ENCODE measurements at regions not wholly inside any gene's neighbourhood (a gene's known extent, or its start where the extent isn't known, plus 50 kb on each side); places are given as distances from the start of the nearest gene placed in this dataset.

DNA sequence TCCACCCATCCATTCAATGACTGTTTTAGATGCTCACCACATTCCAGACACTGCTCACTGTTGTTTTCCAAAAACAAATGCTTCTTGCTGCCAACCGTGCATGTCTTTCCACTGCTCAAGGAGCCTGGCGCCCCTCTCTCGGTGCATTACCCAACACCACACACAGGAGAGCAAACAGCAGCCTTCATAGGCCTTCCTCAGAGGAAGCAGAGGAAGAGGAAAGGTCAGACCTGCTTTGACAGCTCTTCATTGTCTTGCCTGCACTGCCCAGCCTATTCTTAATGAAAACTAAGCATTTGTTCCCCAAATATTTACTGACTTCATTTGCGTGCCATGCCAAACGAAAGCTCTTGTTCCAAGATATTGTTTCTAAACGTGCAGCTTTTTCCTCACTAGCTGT, 1129.2 kb downstream of the TBC1D22A start:
- peaks cover 12% of the 10 kb centered on the region; the same call in 1 of the 2 replicates for H3K36me3 ChIP-seq (ENCODE audit: insufficient read depth)
- H3K36me3 Mint-ChIP-seq (ENCODE audit: low read depth), result peaks cover 5% of the 10 kb centered on the region; the same call in 2 of the 3 replicates
- H3K9me3 Mint-ChIP-seq, result peaks cover 61% of the 10 kb centered on the region
- TF ChIP-seq JUNB (IDR thresholded peaks at IDR 0.05; ENCODE audit: unreplicated experiment) (no peak), POLR2AphosphoS5 (IDR thresholded peaks at IDR 0.05; ENCODE audit: low read depth) (no peak), ZNF114 (CRISPR knock-in tag; IDR thresholded peaks at IDR 0.05) (no peak), EZH2 (IDR thresholded peaks at IDR 0.05; ENCODE audit: low read depth, unreplicated experiment) (no peak), STAT1 (IDR thresholded peaks at IDR 0.05; ENCODE audit: unreplicated experiment) (no peak), ZNF462 (CRISPR knock-in tag; IDR thresholded peaks at IDR 0.05) (no peak), ZNF331 (CRISPR knock-in tag; IDR thresholded peaks at IDR 0.05; ENCODE audit: low read depth) (no peak), NANOG (IDR thresholded peaks at IDR 0.05; ENCODE audit: borderline replicate concordance) (no peak), EZH2phosphoT487 (IDR thresholded peaks at IDR 0.05; ENCODE audit: unreplicated experiment) (no peak), CREB1 (CRISPR knock-in tag; IDR thresholded peaks at IDR 0.05; ENCODE audit: low read depth) (no peak), CTCF (conservative IDR thresholded peaks at IDR 0.05; ENCODE audit: low read depth in 2 of 2) (no peak)
- TF ChIP-seq, protein P1, sequence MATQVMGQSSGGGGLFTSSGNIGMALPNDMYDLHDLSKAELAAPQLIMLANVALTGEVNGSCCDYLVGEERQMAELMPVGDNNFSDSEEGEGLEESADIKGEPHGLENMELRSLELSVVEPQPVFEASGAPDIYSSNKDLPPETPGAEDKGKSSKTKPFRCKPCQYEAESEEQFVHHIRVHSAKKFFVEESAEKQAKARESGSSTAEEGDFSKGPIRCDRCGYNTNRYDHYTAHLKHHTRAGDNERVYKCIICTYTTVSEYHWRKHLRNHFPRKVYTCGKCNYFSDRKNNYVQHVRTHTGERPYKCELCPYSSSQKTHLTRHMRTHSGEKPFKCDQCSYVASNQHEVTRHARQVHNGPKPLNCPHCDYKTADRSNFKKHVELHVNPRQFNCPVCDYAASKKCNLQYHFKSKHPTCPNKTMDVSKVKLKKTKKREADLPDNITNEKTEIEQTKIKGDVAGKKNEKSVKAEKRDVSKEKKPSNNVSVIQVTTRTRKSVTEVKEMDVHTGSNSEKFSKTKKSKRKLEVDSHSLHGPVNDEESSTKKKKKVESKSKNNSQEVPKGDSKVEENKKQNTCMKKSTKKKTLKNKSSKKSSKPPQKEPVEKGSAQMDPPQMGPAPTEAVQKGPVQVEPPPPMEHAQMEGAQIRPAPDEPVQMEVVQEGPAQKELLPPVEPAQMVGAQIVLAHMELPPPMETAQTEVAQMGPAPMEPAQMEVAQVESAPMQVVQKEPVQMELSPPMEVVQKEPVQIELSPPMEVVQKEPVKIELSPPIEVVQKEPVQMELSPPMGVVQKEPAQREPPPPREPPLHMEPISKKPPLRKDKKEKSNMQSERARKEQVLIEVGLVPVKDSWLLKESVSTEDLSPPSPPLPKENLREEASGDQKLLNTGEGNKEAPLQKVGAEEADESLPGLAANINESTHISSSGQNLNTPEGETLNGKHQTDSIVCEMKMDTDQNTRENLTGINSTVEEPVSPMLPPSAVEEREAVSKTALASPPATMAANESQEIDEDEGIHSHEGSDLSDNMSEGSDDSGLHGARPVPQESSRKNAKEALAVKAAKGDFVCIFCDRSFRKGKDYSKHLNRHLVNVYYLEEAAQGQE (IDR thresholded peaks at IDR 0.05; ENCODE audit: unreplicated experiment), result no peak
- TF ChIP-seq, protein P2, sequence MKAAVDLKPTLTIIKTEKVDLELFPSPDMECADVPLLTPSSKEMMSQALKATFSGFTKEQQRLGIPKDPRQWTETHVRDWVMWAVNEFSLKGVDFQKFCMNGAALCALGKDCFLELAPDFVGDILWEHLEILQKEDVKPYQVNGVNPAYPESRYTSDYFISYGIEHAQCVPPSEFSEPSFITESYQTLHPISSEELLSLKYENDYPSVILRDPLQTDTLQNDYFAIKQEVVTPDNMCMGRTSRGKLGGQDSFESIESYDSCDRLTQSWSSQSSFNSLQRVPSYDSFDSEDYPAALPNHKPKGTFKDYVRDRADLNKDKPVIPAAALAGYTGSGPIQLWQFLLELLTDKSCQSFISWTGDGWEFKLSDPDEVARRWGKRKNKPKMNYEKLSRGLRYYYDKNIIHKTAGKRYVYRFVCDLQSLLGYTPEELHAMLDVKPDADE (IDR thresholded peaks at IDR 0.05), result no peak
- H3K4me3 Mint-ChIP-seq, result no peak overlapping the region
- ATAC-seq (no peak), DNase-seq (ENCODE audit: low spot score) (no peak)
- H3K4me2 ChIP-seq, result no peak overlapping the region
- H3K27ac ChIP-seq (ENCODE audit: low read depth), result no peak overlapping the region
- H3K4me1 Mint-ChIP-seq, result no peaks in the 10 kb centered on the region
- H3K4me1 ChIP-seq (ENCODE audit: insufficient read depth), result no peaks in the 10 kb centered on the region
- no peaks in the 10 kb centered on the region for H4K20me1 ChIP-seq (replicated peaks; ENCODE audit: insufficient read depth)
- no peaks in the 10 kb centered on the region for H3K9me2 ChIP-seq (ENCODE audit: insufficient read depth)
- H2AFZ ChIP-seq, result no peak overlapping the region
- no peaks in the 10 kb centered on the region for H3F3A ChIP-seq (replicated peaks; ENCODE audit: low read depth)
- H3K79me2 ChIP-seq (replicated peaks; ENCODE audit: insufficient read depth), result no peaks in the 10 kb centered on the region
- no peak overlapping the region for H3K27ac Mint-ChIP-seq
- no peaks in the 10 kb centered on the region for H3K27me3 Mint-ChIP-seq (ENCODE audit: insufficient read depth, low read depth, poor library complexity)
- H3K27me3 ChIP-seq (ENCODE audit: insufficient read depth), result no peaks in the 10 kb centered on the region
- H3K4me3 ChIP-seq, result no peak overlapping the region

All from GM23338 (cell line).